ENCODE measurements at regions not wholly inside any gene's neighbourhood (a gene's known extent, or its start where the extent isn't known, plus 50 kb on each side); places are given as distances from the start of the nearest gene placed in this dataset.

DNA sequence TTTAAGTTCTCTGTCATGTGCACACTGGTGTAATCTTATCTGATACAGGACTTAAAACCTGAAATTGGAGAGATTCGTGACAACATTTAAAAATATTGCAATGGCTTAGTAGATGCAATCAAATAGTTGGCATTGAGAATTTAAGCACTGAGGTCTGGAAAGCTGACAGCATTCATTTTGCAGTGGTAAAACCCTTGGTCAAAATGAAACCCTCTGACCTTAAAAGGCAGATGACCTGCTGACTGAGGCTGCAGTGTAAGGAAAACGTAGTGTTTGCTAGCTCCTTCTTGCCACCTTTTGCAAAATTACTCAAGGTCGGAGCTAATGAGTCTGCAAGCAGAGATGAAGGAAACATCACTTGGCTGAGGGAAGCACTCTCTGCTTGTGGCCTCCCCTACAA is 150.6 kb downstream of the KCTD12 start:
- TF ChIP-seq CTCF (IDR thresholded peaks at IDR 0.05) (no peak), POLR2A (IDR thresholded peaks at IDR 0.05) (no peak)
